ENCODE measurements at regions not wholly inside any gene's neighbourhood (a gene's known extent, or its start where the extent isn't known, plus 50 kb on each side); places are given as distances from the start of the nearest gene placed in this dataset.

DNA sequence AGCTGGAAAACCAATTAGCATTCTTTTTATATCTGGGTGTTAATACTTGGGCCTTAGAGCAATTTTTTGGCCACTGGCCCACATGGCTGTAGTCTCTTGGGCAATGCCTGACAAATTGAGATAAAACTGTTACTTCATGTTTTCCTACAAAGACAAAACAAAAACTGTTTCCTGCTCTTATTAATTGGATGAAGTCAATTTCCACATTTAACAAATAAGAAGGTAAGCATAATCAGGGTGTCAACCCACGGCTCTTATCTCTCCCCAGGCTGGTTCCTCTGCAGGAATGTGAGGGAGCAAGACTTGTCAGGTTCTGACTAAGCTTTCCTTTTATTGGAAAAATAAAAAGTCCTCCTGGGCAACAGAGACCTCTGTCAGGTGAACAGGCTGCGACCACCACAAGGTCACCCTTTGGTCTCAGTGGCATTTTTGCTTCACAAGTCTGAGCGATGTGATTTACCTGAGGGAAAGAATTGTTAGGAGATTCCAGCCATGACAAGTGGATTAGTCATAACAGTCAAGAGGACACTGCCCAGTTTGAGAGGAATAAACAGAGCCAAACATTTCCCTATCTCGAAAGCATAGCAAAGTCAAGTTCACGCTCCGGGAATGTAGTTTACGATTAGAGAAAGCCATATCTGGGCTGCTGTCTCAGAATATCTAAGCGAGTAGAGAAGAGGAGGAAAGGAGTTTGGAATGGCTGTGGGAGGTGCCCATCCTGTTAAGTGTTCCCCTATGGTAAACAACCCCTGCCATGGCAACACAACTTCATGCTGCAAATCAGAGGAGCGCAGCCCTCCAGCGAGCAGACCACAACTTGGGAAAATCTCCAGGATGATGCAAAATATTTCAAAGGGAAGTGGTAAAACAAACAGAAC lies 144.4 kb downstream of the TES start:
- WGBS (ENCODE audit: insufficient coverage): 19% methylated on average over 10 of the region's 10 CpGs
- H3K27me3 ChIP-seq (replicated peaks in 2 of 5; ENCODE audit: control insufficient read depth in 4 of 5, insufficient read depth in 5 of 5, low read length in 4 of 5): no peaks in the 10 kb centered on the region
- no peaks in the 10 kb centered on the region for H3K36me3 ChIP-seq (ENCODE audit: control insufficient read depth in 4 of 4, insufficient read depth in 4 of 4, low read length in 3 of 4)
- peaks cover 0 to 34% (median 18%) of the 10 kb centered on the region in 4 experiments for H3K4me1 ChIP-seq (ENCODE audit: control extremely low read depth in 1 of 4, control insufficient read depth in 4 of 4, insufficient read depth in 4 of 4, low read length in 3 of 4)
- H3K9me3 ChIP-seq (ENCODE audit: control extremely low read depth in 1 of 5, control insufficient read depth in 4 of 5, insufficient read depth in 2 of 5, low read depth in 1 of 5, low read length in 4 of 5): no peaks in the 10 kb centered on the region
- ChIA-PET CTCF (interaction anchor here (1.1 kb wide), 1 partner anchor 9 kb away, joined by 3 read pairs; no protein-coding TSS in a partner anchor), POLR2A (no interaction called here)
- H3K27ac ChIP-seq (ENCODE audit: insufficient read depth in 1 of 2, low read depth in 1 of 2, low read length in 2 of 2, poor library complexity in 1 of 2, severe bottlenecking in 2 of 2): peak overlapping the region; percentile 60 to 84
- peak; percentile 41 to 73 (median 70) for DNase-seq
- peak overlapping the region in 4 of 7 experiments; percentile 17 to 69 (median 50) for H3K4me3 ChIP-seq (ENCODE audit: control insufficient read depth in 1 of 7, extremely low read depth in 1 of 7, insufficient read depth in 4 of 7, low read depth in 2 of 7, low read length in 6 of 7)

DNA sequence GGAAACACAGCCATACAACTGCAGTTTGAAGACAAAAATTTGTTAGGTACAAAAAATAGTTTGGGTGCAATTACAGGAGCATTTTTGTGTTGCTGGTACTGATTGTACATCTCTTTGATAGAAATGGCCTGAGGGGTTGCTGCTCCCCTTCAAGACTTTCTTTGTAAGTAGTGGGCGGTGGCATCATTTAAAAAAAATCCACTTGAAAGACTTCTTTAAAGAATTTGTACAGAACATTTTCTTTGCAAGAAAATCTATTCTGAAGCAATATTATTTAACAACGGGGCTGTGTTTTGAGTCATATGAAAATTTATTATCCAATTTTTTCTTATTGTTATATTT lies 144.1 kb upstream of the CAV2 start:
- Histone ChIP-seq H3K9me3 (ENCODE audit: control extremely low read depth in 1 of 5, control insufficient read depth in 4 of 5, insufficient read depth in 2 of 5, low read depth in 1 of 5, low read length in 4 of 5) (no peaks in the 10 kb centered on the region), H3K4me3 (ENCODE audit: control insufficient read depth in 1 of 7, extremely low read depth in 1 of 7, insufficient read depth in 4 of 7, low read depth in 2 of 7, low read length in 6 of 7) (peak overlapping the region in 4 of 7 experiments; percentile 17 to 69 (median 50)), H3K27me3 (replicated peaks in 2 of 5; ENCODE audit: control insufficient read depth in 4 of 5, insufficient read depth in 5 of 5, low read length in 4 of 5) (no peaks in the 10 kb centered on the region), H3K27ac (ENCODE audit: insufficient read depth in 1 of 2, low read depth in 1 of 2, low read length in 2 of 2, poor library complexity in 1 of 2, severe bottlenecking in 2 of 2) (peak overlapping the region; percentile 60 to 84), H3K4me1 (ENCODE audit: control extremely low read depth in 1 of 4, control insufficient read depth in 4 of 4, insufficient read depth in 4 of 4, low read length in 3 of 4) (peaks cover 0 to 34% (median 18%) of the 10 kb centered on the region in 4 experiments), H3K36me3 (ENCODE audit: control insufficient read depth in 4 of 4, insufficient read depth in 4 of 4, low read length in 3 of 4) (no peaks in the 10 kb centered on the region)
- DNase-seq: no peak
- no CpG with 5 or more reads among the region's 2 CpGs for WGBS (ENCODE audit: insufficient coverage)
- ChIA-PET CTCF (no interaction called here), POLR2A (no interaction called here)

DNA sequence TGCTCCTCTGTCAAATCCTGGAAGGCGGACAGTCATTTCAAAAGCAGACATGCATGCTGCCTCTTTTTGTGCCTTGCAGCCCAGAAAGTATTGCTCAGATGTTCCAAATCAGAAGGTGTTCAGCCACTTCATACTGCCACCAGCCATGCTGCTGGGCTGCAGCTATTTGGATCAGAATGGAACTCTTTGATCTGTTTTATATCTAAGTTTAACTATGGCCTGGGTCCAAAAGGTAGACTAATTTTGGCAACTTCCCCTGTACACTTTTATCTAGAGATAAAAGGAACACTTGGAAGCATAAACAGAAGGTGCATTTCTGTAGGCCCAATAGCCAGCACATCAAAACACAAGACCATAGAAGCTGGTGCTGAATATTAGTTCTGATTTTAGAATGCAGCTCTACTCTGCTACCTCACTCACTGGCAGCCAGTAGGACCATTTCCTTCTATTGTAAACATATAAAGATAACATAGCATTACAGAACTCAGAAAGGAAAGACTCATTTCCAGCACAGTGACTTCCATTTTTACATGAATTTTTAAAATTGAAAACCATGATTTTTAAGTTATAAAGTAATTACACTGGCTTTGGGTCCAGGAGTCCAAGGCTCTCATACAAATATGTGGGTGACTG lies 143.1 kb upstream of the CAV2 start:
- H3K4me3 ChIP-seq (ENCODE audit: control insufficient read depth in 1 of 7, extremely low read depth in 1 of 7, insufficient read depth in 4 of 7, low read depth in 2 of 7, low read length in 6 of 7): no peak overlapping the region
- no peaks in the 10 kb centered on the region for H3K36me3 ChIP-seq (ENCODE audit: control insufficient read depth in 4 of 4, insufficient read depth in 4 of 4, low read length in 3 of 4)
- no peak for DNase-seq
- no peaks in the 10 kb centered on the region for H3K27me3 ChIP-seq (replicated peaks in 2 of 5; ENCODE audit: control insufficient read depth in 4 of 5, insufficient read depth in 5 of 5, low read length in 4 of 5)
- CTCF ChIA-PET: no interaction called here
- 100% methylated on average over 1 of the region's 1 CpG for WGBS (ENCODE audit: insufficient coverage)
- H3K9me3 ChIP-seq (ENCODE audit: control extremely low read depth in 1 of 5, control insufficient read depth in 4 of 5, insufficient read depth in 2 of 5, low read depth in 1 of 5, low read length in 4 of 5): no peaks in the 10 kb centered on the region
- POLR2A ChIA-PET: no interaction called here
- no peak overlapping the region for H3K27ac ChIP-seq (ENCODE audit: insufficient read depth in 1 of 2, low read depth in 1 of 2, low read length in 2 of 2, poor library complexity in 1 of 2, severe bottlenecking in 2 of 2)
- peaks cover 0 to 34% (median 18%) of the 10 kb centered on the region in 4 experiments for H3K4me1 ChIP-seq (ENCODE audit: control extremely low read depth in 1 of 4, control insufficient read depth in 4 of 4, insufficient read depth in 4 of 4, low read length in 3 of 4)

DNA sequence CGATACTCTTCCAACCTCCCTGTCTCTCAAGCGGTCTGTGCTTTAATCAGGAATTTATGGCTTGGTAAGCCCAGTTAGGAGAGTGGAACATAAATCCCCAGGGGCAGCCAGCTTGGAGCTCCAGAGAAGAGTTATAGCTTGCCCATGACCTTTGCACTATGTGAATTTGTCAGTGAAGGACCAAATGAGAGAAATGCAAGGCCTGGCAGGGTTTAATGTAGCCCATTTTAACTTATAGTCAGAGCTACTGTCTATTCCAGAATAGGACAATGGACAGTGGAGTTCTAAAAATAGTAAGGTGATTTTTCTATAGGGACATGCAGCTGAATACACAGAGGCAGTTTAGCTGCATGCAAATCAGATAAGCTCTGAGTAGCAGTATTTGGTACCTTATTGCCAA lies 142.6 kb upstream of the CAV2 start:
- no peak for DNase-seq
- WGBS (ENCODE audit: insufficient coverage): no CpG with 5 or more reads among the region's 2 CpGs
- Histone ChIP-seq H3K4me3 (ENCODE audit: control insufficient read depth in 1 of 7, extremely low read depth in 1 of 7, insufficient read depth in 4 of 7, low read depth in 2 of 7, low read length in 6 of 7) (no peak overlapping the region), H3K27me3 (replicated peaks in 2 of 5; ENCODE audit: control insufficient read depth in 4 of 5, insufficient read depth in 5 of 5, low read length in 4 of 5) (no peaks in the 10 kb centered on the region), H3K27ac (ENCODE audit: insufficient read depth in 1 of 2, low read depth in 1 of 2, low read length in 2 of 2, poor library complexity in 1 of 2, severe bottlenecking in 2 of 2) (no peak overlapping the region), H3K4me1 (ENCODE audit: control extremely low read depth in 1 of 4, control insufficient read depth in 4 of 4, insufficient read depth in 4 of 4, low read length in 3 of 4) (peaks cover 0 to 34% (median 18%) of the 10 kb centered on the region in 4 experiments), H3K9me3 (ENCODE audit: control extremely low read depth in 1 of 5, control insufficient read depth in 4 of 5, insufficient read depth in 2 of 5, low read depth in 1 of 5, low read length in 4 of 5) (no peaks in the 10 kb centered on the region), H3K36me3 (ENCODE audit: control insufficient read depth in 4 of 4, insufficient read depth in 4 of 4, low read length in 3 of 4) (no peaks in the 10 kb centered on the region)
- POLR2A ChIA-PET: no interaction called here
- CTCF ChIA-PET: no interaction called here

DNA sequence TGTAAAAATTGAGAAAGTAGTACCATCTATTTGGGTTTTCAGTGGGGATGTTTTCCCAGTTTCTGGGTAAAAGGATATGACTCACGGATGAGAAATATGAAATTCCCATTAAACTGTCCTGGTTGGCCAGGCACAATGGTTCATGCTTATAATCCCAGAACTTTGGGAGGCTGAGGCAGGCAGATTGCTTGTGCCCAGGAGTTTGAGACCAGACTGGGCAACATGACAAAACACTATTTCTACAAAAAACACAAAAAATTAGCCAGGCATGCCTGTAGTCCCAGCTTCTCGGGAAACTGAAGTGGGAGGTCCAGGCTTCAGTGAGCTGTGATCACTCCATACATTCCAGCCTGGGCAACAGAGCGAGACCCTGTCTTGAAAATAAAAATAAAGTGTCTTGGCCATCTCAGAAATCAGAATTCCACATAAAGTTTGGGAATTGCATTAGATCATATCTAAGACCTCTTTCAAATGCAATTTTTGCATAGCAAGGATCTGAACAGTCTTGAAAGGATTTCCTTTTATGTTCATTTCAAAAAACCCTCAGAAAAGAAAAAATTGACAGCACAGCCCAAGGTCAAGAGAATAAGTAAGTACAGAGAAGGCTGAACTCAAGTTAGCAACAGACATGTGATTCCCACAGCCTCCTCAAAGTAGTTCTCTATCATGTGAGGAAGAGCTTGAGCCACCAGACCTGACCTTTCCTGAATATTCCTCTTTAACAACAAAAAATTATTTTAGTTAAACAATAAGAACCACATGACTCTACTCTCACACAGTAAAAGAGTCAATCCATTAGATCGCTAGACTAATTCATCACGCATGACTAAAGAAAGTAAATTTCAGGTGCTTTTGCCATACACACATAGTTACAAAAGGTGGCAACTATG lies 141.5 kb upstream of the CAV2 start:
- no peak for DNase-seq
- ChIA-PET CTCF (no interaction called here), POLR2A (no interaction called here)
- Histone ChIP-seq H3K27me3 (replicated peaks in 2 of 5; ENCODE audit: control insufficient read depth in 4 of 5, insufficient read depth in 5 of 5, low read length in 4 of 5) (no peaks in the 10 kb centered on the region), H3K36me3 (ENCODE audit: control insufficient read depth in 4 of 4, insufficient read depth in 4 of 4, low read length in 3 of 4) (no peaks in the 10 kb centered on the region), H3K27ac (ENCODE audit: insufficient read depth in 1 of 2, low read depth in 1 of 2, low read length in 2 of 2, poor library complexity in 1 of 2, severe bottlenecking in 2 of 2) (no peak overlapping the region), H3K4me1 (ENCODE audit: control extremely low read depth in 1 of 4, control insufficient read depth in 4 of 4, insufficient read depth in 4 of 4, low read length in 3 of 4) (peaks cover 0 to 34% (median 18%) of the 10 kb centered on the region in 4 experiments), H3K4me3 (ENCODE audit: control insufficient read depth in 1 of 7, extremely low read depth in 1 of 7, insufficient read depth in 4 of 7, low read depth in 2 of 7, low read length in 6 of 7) (no peak overlapping the region), H3K9me3 (ENCODE audit: control extremely low read depth in 1 of 5, control insufficient read depth in 4 of 5, insufficient read depth in 2 of 5, low read depth in 1 of 5, low read length in 4 of 5) (no peaks in the 10 kb centered on the region)
- WGBS (ENCODE audit: insufficient coverage): 100% methylated on average over 2 of the region's 5 CpGs

DNA sequence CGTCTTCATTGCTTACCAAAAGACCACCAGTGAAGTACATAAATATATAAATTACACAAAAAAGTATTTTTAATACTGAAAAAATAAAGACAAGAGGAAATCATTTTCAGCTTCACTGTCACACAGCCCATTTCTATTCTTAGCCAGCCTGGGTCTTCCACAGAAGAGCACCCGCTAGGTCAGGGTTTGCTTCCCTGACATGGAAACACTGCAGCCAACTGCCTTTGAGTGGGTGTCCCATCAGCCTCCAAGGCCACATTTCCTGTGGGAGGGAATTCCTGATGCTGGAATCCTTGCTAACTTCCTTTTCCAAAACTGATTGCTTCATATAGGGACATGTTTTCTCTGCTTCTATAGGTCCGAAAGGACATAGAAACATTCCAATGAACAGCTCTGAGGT lies 137.8 kb upstream of the CAV2 start:
- Histone ChIP-seq H3K4me3 (ENCODE audit: control insufficient read depth in 1 of 7, extremely low read depth in 1 of 7, insufficient read depth in 4 of 7, low read depth in 2 of 7, low read length in 6 of 7) (no peak overlapping the region), H3K9me3 (ENCODE audit: control extremely low read depth in 1 of 5, control insufficient read depth in 4 of 5, insufficient read depth in 2 of 5, low read depth in 1 of 5, low read length in 4 of 5) (no peaks in the 10 kb centered on the region), H3K36me3 (ENCODE audit: control insufficient read depth in 4 of 4, insufficient read depth in 4 of 4, low read length in 3 of 4) (no peaks in the 10 kb centered on the region), H3K27me3 (replicated peaks in 2 of 5; ENCODE audit: control insufficient read depth in 4 of 5, insufficient read depth in 5 of 5, low read length in 4 of 5) (no peaks in the 10 kb centered on the region), H3K27ac (ENCODE audit: insufficient read depth in 1 of 2, low read depth in 1 of 2, low read length in 2 of 2, poor library complexity in 1 of 2, severe bottlenecking in 2 of 2) (no peak overlapping the region), H3K4me1 (ENCODE audit: control extremely low read depth in 1 of 4, control insufficient read depth in 4 of 4, insufficient read depth in 4 of 4, low read length in 3 of 4) (peaks cover 0 to 3% (median 0%) of the 10 kb centered on the region in 4 experiments)
- DNase-seq: no peak
- WGBS (ENCODE audit: insufficient coverage): 100% methylated on average over 1 of the region's 3 CpGs
- POLR2A ChIA-PET: no interaction called here
- CTCF ChIA-PET: interaction anchor here (1.0 kb wide), 1 partner anchor 229 kb away, joined by 3 read pairs; no protein-coding TSS in a partner anchor

All from common myeloid progenitor, CD34-positive (primary cell).